ENCODE measurements at regions not wholly inside any gene's neighbourhood (a gene's known extent, or its start where the extent isn't known, plus 50 kb on each side); places are given as distances from the start of the nearest gene placed in this dataset.

DNA sequence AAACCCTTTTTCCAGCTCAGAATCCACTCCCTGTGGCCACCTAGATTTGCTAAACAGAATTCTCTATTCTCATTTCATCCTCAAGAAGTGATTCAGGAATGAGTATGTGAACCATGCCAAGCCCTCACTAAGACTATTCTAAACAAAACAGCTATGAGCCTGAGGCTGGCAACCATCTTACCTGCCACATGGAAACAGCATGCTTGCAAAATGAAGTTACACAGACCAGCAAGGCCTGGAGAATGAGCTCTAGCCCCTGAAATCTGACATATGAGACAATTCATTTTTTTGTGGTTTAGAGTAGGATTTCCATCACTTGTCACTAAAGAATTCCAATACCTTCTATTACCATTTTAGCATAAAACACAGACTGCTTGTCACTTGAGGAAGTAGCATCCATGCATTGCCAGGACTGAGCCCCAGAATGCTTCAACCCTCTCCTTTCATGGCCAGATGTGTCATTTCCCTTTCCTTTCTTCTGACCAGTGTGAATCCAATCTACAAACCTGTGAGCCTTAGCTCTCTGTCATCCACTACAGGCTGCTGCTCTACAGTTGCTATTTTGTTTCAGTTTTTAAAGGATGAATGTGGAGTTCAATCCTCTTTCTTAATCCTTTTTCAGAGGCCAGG lies 744.3 kb upstream of the ACVR2A start:
- DNase-seq = no peak

DNA sequence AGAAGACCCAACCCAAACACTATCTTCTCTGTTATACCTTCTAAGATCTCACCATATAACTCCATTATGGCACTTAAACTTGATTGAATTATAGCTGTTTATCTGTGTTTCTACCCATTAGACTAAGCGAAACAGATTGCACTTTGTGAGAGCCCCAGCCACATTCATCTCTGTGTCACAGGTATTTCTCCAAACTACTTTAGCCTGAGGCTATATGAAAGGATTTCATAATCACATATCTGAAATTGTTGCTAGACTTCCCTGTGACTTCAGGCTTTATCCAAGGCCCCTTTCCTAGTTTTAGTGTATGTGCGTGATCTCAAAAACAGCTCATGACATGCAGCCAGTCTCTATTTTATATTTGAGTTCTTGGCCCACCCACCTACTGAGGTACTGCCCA lies 745.0 kb upstream of the ACVR2A start:
- DNase-seq = no peak

DNA sequence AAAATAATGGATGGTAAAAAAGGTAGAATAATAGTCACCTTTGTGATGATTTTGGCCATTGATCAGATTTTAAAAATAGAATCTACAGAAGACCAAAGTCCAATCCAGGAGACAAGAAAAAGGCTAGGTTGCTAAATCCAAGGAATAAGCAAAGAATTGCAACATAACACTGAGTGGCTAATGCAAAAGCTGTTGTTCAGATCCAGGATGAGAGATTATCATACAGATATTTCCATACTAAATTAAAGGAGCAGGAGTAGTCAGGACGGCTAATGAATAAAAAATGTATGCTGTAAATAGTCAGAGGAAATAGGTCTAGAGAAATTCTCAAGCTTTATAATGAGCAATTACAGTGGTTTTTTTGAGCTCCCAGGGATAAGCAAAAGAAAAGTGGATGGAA lies 745.9 kb upstream of the ACVR2A start:
- DNase-seq = no peak

DNA sequence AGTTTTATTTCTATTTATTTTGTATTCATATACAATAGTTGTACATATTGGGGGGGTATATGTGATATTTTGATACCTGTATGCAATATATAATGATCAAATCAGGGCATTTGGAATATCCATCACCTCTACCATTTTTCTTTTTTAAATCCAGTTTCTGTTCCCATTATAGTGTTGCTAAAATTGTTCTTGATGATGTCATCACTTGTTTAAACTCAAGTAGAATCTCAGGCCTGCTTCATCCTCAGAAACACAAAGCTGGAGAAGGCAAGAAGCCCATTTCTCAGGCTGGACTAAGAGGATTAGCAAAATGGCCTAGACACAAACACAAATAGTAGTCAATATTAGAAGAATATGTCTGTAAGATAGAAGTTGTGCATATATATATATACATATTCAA lies 747.1 kb upstream of the ACVR2A start:
- no peak for DNase-seq

- DNase-seq = no peak
Measured at GRCh38 chr2:147096671-147097070, 748.2 kb upstream of the ACVR2A start.

GRCh38 chr2:147095376-147095775 lies 749.5 kb upstream of the ACVR2A start:
- no peak for DNase-seq

GRCh38 chr2:147094077-147094476 lies 750.8 kb upstream of the ACVR2A start:
- DNase-seq = no peak

DNA sequence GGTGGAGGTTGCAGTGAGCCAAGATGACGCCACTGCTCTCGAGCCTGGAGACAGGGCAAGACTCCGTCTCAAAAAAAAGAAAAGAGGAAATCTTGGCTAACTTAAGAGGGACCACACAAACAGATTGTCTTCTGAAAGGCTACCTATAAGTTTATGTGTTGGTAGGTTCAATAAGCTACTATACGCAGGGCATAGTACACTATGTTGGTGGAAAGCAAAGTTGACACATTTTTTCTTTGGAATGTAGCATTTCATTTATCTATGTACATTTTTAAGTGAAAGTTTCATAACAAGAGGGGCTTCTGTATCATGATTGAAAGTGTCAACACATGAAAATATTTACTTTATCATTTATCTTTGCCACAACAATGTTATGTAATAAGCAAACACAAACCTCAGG lies 752.6 kb upstream of the ACVR2A start:
- DNase-seq = no peak

GRCh38 chr2:147091448-147091847 lies 753.4 kb upstream of the ACVR2A start:
- no peak for DNase-seq

DNA sequence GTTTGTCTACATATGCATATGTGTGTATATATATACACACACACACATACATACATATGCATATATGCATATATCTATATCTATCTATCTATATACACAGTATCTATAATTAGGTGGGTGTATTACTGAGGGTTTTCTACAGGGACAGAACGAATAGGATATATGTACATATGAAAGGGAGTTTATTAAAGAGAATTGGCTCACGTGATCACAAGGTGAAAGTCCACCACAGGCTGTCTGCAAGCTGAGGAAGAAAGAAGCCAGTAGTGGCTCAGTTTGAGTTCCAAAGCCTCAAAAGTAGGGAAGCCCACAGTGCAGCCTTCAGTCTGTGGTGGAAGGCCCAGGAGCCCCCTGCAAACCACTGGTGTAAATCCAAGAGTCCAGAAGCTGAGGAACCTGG lies 756.0 kb upstream of the ACVR2A start:
- no peak for DNase-seq

- DNase-seq = no peak
Measured at GRCh38 chr2:147086715-147087114, 758.1 kb upstream of the ACVR2A start.

GRCh38 chr2:147083664-147084063 lies 761.2 kb upstream of the ACVR2A start:
- DNase-seq = no peak

GRCh38 chr2:147082850-147083522 lies 761.8 kb upstream of the ACVR2A start:
- DNase-seq = peak; percentile 62

GRCh38 chr2:147081831-147082230 lies 763.0 kb upstream of the ACVR2A start:
- no peak for DNase-seq

DNA sequence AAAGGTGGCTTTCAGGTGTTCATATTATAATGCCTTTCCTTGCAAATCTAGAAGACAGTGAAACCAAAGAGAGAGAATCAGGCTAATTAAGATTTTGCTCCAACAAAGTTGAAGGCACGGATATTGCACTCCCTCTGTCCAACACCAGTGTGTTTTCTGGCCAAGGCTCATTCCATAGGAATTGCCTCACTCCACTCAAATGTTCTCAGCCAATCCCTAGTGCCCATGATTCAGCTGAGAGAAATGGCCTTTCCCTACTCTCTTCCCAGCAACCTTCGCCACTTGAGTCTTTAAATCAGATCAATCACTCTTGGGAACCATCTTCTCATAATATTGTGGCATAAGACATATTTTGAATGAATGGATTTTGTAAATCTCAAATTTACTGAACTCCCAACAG lies 768.2 kb upstream of the ACVR2A start:
- no peak for DNase-seq

- no peak for DNase-seq
Measured at GRCh38 chr2:147068071-147068470, 776.8 kb upstream of the ACVR2A start.

DNA sequence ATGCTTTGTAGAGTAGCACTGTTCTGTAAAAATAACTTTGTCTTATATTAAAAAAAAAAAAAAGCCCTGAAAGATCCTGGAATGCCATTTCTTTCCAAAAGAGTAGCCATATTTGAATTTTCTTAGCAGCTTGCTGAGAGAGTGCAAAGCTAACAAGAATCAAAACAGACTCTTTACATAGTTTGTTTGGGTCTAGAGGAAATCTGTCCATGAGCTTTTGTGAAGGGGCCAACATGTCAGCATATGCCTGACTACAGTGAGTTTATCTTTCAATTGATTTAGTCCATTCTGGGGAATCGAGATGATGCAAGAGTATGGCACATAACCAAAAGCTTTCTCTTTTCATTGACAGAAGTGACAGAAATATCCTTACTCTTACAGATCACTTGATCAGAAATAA lies 777.7 kb upstream of the ACVR2A start:
- no peak for DNase-seq

DNA sequence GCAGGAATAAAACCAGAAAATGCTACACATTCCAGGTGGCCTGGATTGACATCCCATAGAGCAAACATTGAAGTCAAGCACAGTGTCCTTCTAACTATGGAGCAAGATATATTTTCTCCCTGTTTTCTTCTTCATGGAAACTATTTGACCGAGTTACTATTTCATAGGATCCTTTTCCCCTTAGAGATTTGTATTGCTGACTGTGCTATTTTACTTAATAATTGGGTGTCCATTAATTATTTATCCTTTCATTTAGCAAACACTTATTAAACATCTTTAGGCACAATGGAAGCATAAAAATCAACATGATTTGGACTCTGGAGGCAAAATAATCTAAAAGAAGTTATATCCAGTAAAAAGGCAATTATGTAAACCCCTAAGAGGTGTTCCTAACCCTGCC lies 782.8 kb upstream of the ACVR2A start:
- no peak for DNase-seq

- DNase-seq = no peak
Measured at GRCh38 chr2:147061269-147061668, 783.6 kb upstream of the ACVR2A start.

GRCh38 chr2:147057892-147058490 lies 786.8 kb upstream of the ACVR2A start:
- DNase-seq = no peak

- DNase-seq = no peak
Measured at GRCh38 chr2:147051814-147052213, 793.0 kb upstream of the ACVR2A start.

DNA sequence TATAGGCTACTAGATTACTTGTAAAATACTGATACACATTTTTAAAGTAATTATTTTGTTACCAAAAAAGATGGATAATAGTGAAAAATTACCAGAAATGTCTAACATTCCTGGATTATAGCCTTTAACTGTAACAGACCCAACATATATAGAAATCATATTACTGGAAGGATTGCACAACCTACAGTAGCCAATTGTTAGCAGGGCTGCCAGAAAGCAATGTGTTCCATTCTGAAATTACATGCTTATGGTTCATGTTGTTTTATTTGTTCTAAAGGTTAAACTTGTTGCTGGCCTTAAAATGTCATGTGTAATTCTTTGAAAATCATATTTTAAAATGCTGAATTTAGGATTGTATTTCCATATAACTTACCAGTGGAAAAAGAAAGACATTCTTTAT lies 793.6 kb upstream of the ACVR2A start:
- no peak for DNase-seq

GRCh38 chr2:147049957-147050356 lies 794.9 kb upstream of the ACVR2A start:
- DNase-seq = no peak

- no peak for DNase-seq
Measured at GRCh38 chr2:147046473-147046872, 798.4 kb upstream of the ACVR2A start.

- DNase-seq = peak; percentile 14
Measured at GRCh38 chr2:147045113-147045512, 799.7 kb upstream of the ACVR2A start.

Measured in inflammatory macrophage treated with lipopolysaccharide for 4 hours (primary cell).